PC-9 (cell line): ENCODE measurements at regions not wholly inside any gene's neighbourhood (a gene's known extent, or its start where the extent isn't known, plus 50 kb on each side); places are given as distances from the start of the nearest gene placed in this dataset.

Experiments
- BruUV-seq: library from RNA; stranded (reverse); fragments of 400-500 nt; replicated peaks from 2 replicates; lab custom pipeline; 2021; lab: Mats Ljungman, UMichigan
- CTCF ChIA-PET: fragments of 300-600 bp; sonication (Branson Sonifier 250); formaldehyde crosslinking; loops from one replicate; lab custom pipeline; 2022; ENCODE audit warnings: antibody characterized with exemption; lab: Charles Lee
- POLR2A ChIA-PET: fragments of 300-600 bp; sonication (Branson Sonifier 250); formaldehyde crosslinking; loops from one replicate; lab custom pipeline; 2022; ENCODE audit warnings: antibody characterized with exemption; ENCODE audit not compliant: unreplicated experiment; lab: Charles Lee
- DNase-seq, 2 experiments: peaks; one replicate each; pipeline versions ENCODE4 v3.0.0 to v3.0.0-alpha.2; 2015 to 2022; ENCODE audit warnings: mixed read lengths in 1 of 2
- H2AFZ ChIP-seq: fragments of 200-600 bp; sonication (generic); 2 replicates; pipeline ENCODE4 v1.8.1; 2017; ENCODE audit warnings: antibody characterized with exemption
- H3F3A ChIP-seq: fragments of 200-600 bp; sonication (generic); 2 replicates; pipeline ENCODE4 v1.8.1; 2017; ENCODE audit warnings: antibody characterized with exemption, mild to moderate bottlenecking, low read depth; ENCODE audit not compliant: insufficient read depth
- H3K27ac ChIP-seq: fragments of 200-600 bp; sonication (generic); 2 replicates; pipeline ENCODE4 v1.6.1; 2016; ENCODE audit warnings: mixed run types
- H3K27me3 ChIP-seq: fragments of 200-600 bp; sonication (generic); 2 replicates; pipeline ENCODE4 v1.6.1; 2016; ENCODE audit warnings: low read depth, mixed run types; ENCODE audit not compliant: insufficient read depth
- H3K36me3 ChIP-seq: fragments of 200-600 bp; sonication (generic); 2 replicates; pipeline ENCODE4 v1.6.1; 2016; ENCODE audit warnings: low read depth, mixed run types
- H3K4me1 ChIP-seq: fragments of 200-600 bp; sonication (generic); replicated peaks from 2 replicates; pipeline ENCODE4 v1.6.1; 2016; ENCODE audit warnings: mixed run types; ENCODE audit not compliant: insufficient read depth
- H3K4me2 ChIP-seq: fragments of 200-600 bp; sonication (generic); 2 replicates; pipeline ENCODE4 v1.6.1; 2017; ENCODE audit warnings: mixed run types
- H3K4me3 ChIP-seq: fragments of 200-600 bp; sonication (generic); 2 replicates; pipeline ENCODE4 v1.6.1; 2016; ENCODE audit warnings: mixed run types
- H3K79me2 ChIP-seq: fragments of 200-600 bp; sonication (generic); 2 replicates; pipeline ENCODE4 v1.6.1; 2017; ENCODE audit warnings: low read depth, mixed run types
- H3K9me2 ChIP-seq: fragments of 200-600 bp; sonication (generic); 2 replicates; pipeline ENCODE4 v1.8.1; 2017; ENCODE audit warnings: mild to moderate bottlenecking; ENCODE audit not compliant: insufficient read depth
- H3K9me3 ChIP-seq: fragments of 200-600 bp; sonication (generic); 2 replicates; pipeline ENCODE4 v1.8.1; 2016; ENCODE audit warnings: low read depth; ENCODE audit not compliant: insufficient read depth
- H4K20me1 ChIP-seq: fragments of 200-600 bp; sonication (generic); 2 replicates; pipeline ENCODE4 v1.8.1; 2017; ENCODE audit not compliant: insufficient read depth
- EZH2 ChIP-seq: fragments of 200-600 bp; sonication (generic); IDR thresholded peaks from 2 replicates; pipeline ENCODE4 v1.8.0; 2017; ENCODE audit warnings: antibody characterized with exemption, low read depth
- intact Hi-C: fragments of 100-400 bp; cut with micrococcal nuclease; formaldehyde crosslinking; loops from one replicate; pipeline ENCODE4 v1.10.0; 2022; ENCODE audit not compliant: unreplicated experiment
- TF ChIP-seq, protein P1 (sequence below): fragments of 200-600 bp; sonication (generic); conservative IDR thresholded peaks from 2 replicates; pipeline ENCODE4 v1.6.1; 2017; ENCODE audit warnings: mixed run types, antibody characterized with exemption, mild to moderate bottlenecking, moderate library complexity

DNA sequence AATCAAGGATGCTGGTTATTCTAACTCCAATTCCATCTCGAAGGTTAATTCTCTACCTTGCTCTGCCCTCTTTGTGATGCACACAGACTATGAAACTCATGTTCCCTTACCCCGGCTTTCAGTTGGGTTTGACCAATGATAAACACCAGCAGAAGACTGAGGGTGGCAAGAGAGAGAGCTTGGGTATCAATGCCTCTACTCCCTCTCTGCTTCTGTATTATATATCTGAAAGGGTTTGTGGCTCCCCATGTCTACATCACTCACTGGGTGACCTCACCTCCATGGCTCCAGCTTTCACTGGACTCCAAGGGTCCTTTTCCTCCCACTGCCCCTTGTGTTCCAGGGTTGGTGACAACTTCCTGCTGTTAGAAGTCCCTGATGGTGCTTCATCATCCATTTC, 659.0 kb upstream of the TBX3 start:
- H3K4me1 ChIP-seq = peaks cover 6% of the 10 kb centered on the region; the same call in 1 of the 2 replicates
- ChIA-PET CTCF (no interaction called here), POLR2A (no interaction called here)
- H3K9me2 ChIP-seq = no peaks in the 10 kb centered on the region
- no peaks in the 10 kb centered on the region for H3K79me2 ChIP-seq
- H3K9me3 ChIP-seq = no peaks in the 10 kb centered on the region; the same call in 1 of the 2 replicates
- H3K27me3 ChIP-seq = no peaks in the 10 kb centered on the region
- H3K36me3 ChIP-seq = no peaks in the 10 kb centered on the region
- DNase-seq = no peak
- BruUV-seq = no TSS peak
- no peaks in the 10 kb centered on the region for H3F3A ChIP-seq
- H3K4me3 ChIP-seq = no peak overlapping the region
- no peak overlapping the region for H3K4me2 ChIP-seq
- no peak overlapping the region for H3K27ac ChIP-seq
- no peak overlapping the region for H2AFZ ChIP-seq
- intact Hi-C loops = no loop called here
- TF ChIP-seq EZH2 = no peak
- TF ChIP-seq, protein P1, sequence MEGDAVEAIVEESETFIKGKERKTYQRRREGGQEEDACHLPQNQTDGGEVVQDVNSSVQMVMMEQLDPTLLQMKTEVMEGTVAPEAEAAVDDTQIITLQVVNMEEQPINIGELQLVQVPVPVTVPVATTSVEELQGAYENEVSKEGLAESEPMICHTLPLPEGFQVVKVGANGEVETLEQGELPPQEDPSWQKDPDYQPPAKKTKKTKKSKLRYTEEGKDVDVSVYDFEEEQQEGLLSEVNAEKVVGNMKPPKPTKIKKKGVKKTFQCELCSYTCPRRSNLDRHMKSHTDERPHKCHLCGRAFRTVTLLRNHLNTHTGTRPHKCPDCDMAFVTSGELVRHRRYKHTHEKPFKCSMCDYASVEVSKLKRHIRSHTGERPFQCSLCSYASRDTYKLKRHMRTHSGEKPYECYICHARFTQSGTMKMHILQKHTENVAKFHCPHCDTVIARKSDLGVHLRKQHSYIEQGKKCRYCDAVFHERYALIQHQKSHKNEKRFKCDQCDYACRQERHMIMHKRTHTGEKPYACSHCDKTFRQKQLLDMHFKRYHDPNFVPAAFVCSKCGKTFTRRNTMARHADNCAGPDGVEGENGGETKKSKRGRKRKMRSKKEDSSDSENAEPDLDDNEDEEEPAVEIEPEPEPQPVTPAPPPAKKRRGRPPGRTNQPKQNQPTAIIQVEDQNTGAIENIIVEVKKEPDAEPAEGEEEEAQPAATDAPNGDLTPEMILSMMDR = no peak
- H4K20me1 ChIP-seq = no peaks in the 10 kb centered on the region

DNA sequence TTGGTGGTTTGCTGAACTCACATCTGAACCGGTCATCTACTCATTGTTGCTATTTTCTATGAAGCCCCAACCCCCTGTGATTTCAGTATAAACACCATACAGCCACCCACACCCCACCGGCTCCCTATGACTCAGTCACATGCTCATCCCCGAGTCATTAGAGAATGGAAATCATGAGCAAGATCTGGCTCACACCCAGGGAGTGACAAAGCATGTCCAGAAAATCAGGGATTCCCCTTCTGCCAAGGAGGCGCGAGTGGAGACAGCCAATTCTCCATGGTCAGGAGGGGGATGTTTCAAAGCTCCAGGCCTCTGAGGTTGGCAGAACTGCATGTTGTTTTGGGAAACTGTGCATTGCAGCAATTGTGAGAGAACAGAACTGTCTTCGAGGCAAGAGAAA, 657.5 kb upstream of the TBX3 start:
- H3K4me1 ChIP-seq = peaks cover 6% of the 10 kb centered on the region; the same call in 1 of the 2 replicates
- no peak for DNase-seq
- no peaks in the 10 kb centered on the region for H3K79me2 ChIP-seq
- intact Hi-C loops = no loop called here
- BruUV-seq = no TSS peak
- no peaks in the 10 kb centered on the region for H3K9me2 ChIP-seq
- H3K27me3 ChIP-seq = no peaks in the 10 kb centered on the region
- no peaks in the 10 kb centered on the region for H3F3A ChIP-seq
- no peak overlapping the region for H3K4me3 ChIP-seq
- H4K20me1 ChIP-seq = no peaks in the 10 kb centered on the region
- TF ChIP-seq, protein P1 = no peak
- TF ChIP-seq EZH2 = no peak
- H3K9me3 ChIP-seq = no peaks in the 10 kb centered on the region; the same call in 1 of the 2 replicates
- ChIA-PET POLR2A (no interaction called here), CTCF (no interaction called here)
- H2AFZ ChIP-seq = no peak overlapping the region
- H3K4me2 ChIP-seq = no peak overlapping the region
- H3K36me3 ChIP-seq = no peaks in the 10 kb centered on the region
- no peak overlapping the region for H3K27ac ChIP-seq

DNA sequence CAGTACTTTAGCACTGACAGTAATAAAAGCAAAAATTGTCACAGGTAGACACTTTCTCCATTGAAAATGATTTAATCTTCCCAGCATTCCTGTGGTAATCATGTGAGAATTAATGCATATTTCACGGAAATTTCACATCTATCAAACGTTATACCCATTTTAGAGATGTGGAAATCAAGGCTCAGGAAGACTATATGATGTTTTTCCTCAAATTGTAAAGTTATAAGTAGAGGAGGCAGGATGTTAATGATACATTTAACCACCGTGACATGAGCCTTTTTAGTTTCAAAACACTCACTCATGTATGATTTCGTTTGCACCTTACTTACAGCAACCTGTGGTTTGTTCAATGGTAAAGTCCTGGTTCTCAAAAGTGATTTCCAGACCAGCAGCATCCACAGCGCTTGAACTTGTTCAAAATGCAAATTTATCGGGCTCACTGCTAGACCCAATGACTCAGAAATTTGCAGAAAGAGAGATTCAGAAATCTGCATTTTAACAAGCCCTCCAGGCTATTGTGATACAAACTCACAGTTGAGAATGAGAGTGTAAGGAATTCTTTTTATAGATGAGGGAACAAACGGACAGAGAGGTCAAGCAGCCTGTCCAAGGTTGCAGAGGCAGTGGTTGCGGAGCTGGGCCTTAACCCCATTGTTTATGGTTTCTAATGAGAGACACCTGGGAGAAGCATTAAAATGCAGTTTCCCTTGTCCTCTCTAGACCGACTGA, 654.8 kb upstream of the TBX3 start:
- no peaks in the 10 kb centered on the region; the same call in 1 of the 2 replicates for H3K9me3 ChIP-seq
- H3K36me3 ChIP-seq = no peaks in the 10 kb centered on the region
- BruUV-seq = no TSS peak
- intact Hi-C loops = no loop called here
- H3K79me2 ChIP-seq = no peaks in the 10 kb centered on the region
- TF ChIP-seq, protein P1 = no peak
- no peak for TF ChIP-seq EZH2
- no peaks in the 10 kb centered on the region for H3F3A ChIP-seq
- no peak for DNase-seq
- H3K27me3 ChIP-seq = peaks cover 8% of the 10 kb centered on the region; the same call in 1 of the 2 replicates
- H3K4me3 ChIP-seq = no peak overlapping the region
- no peaks in the 10 kb centered on the region for H3K9me2 ChIP-seq
- no peak overlapping the region for H2AFZ ChIP-seq
- H3K4me1 ChIP-seq = peaks cover 6% of the 10 kb centered on the region; the same call in 1 of the 2 replicates
- ChIA-PET CTCF (no interaction called here), POLR2A (no interaction called here)
- no peak overlapping the region for H3K27ac ChIP-seq
- H3K4me2 ChIP-seq = no peak overlapping the region
- no peaks in the 10 kb centered on the region for H4K20me1 ChIP-seq
